Nephron progenitor cell (in vitro differentiated cells): ENCODE measurements at regions not wholly inside any gene's neighbourhood (a gene's known extent, or its start where the extent isn't known, plus 50 kb on each side); places are given as distances from the start of the nearest gene placed in this dataset.

Experiments
- DNase-seq: peaks from one replicate; pipeline ENCODE4 v3.0.0; 2021
- H3K27ac Mint-ChIP-seq: 2 replicates; pipeline ENCODE4 v1.8.0; 2021; ENCODE audit warnings: mild to moderate bottlenecking, moderate library complexity, mixed read lengths
- H3K27me3 Mint-ChIP-seq: 2 replicates; pipeline ENCODE4 v1.8.0; 2021; ENCODE audit warnings: mild to moderate bottlenecking, low read depth, mixed read lengths; ENCODE audit not compliant: poor library complexity
- H3K36me3 Mint-ChIP-seq: 2 replicates; pipeline ENCODE4 v1.8.0; 2021; ENCODE audit warnings: low read depth, mixed read lengths
- H3K4me1 Mint-ChIP-seq: 2 replicates; pipeline ENCODE4 v1.8.0; 2021; ENCODE audit warnings: mixed read lengths
- H3K4me3 Mint-ChIP-seq: 2 replicates; pipeline ENCODE4 v1.8.0; 2021; ENCODE audit warnings: mild to moderate bottlenecking, moderate library complexity, mixed read lengths
- H3K9me3 Mint-ChIP-seq: 2 replicates; pipeline ENCODE4 v1.8.0; 2021; ENCODE audit warnings: mild to moderate bottlenecking, moderate library complexity, mixed read lengths
- CTCF ChIP-seq: fragments of 200-600 bp; sonication (generic); IDR thresholded peaks from 2 replicates; pipeline ENCODE4 v1.5.0; 2021; ENCODE audit warnings: antibody characterized with exemption

- TF ChIP-seq CTCF, result no peak
- Mint-ChIP-seq H3K27ac (peak overlapping the region; percentile 24), H3K27me3 (no peaks in the 10 kb centered on the region), H3K4me1 (peaks cover 7% of the 10 kb centered on the region), H3K36me3 (no peaks in the 10 kb centered on the region), H3K4me3 (no peak overlapping the region), H3K9me3 (no peaks in the 10 kb centered on the region)
- no peak for DNase-seq
These were observed 109.2 kb upstream of the UBL3 start for GRCh38 chr13:29959603-29960002.

GRCh38 chr13:29959086-29959485 is 108.7 kb upstream of the UBL3 start:
- H3K27me3 Mint-ChIP-seq, result no peaks in the 10 kb centered on the region

GRCh38 chr13:29958476-29958875 is 108.1 kb upstream of the UBL3 start:
- TF ChIP-seq CTCF, result no peak
- no peak for DNase-seq
- H3K27me3 Mint-ChIP-seq, result no peaks in the 10 kb centered on the region
- no peak overlapping the region for H3K27ac Mint-ChIP-seq
- no peaks in the 10 kb centered on the region for H3K36me3 Mint-ChIP-seq
- no peak overlapping the region for H3K4me3 Mint-ChIP-seq
- peaks cover 7% of the 10 kb centered on the region for H3K4me1 Mint-ChIP-seq
- H3K9me3 Mint-ChIP-seq, result no peaks in the 10 kb centered on the region

More at GRCh38 chr13:29959086-29959485, 108.7 kb upstream of the UBL3 start:
- H3K27ac Mint-ChIP-seq, result no peak overlapping the region
- H3K36me3 Mint-ChIP-seq, result no peaks in the 10 kb centered on the region
- DNase-seq, result no peak
- H3K4me1 Mint-ChIP-seq, result peaks cover 7% of the 10 kb centered on the region
- no peak for TF ChIP-seq CTCF
- no peak overlapping the region for H3K4me3 Mint-ChIP-seq
- no peaks in the 10 kb centered on the region for H3K9me3 Mint-ChIP-seq

- no peak overlapping the region for H3K4me3 Mint-ChIP-seq
- H3K36me3 Mint-ChIP-seq, result no peaks in the 10 kb centered on the region
- H3K27ac Mint-ChIP-seq, result no peak overlapping the region
- H3K9me3 Mint-ChIP-seq, result no peaks in the 10 kb centered on the region
- no peak for DNase-seq
- no peaks in the 10 kb centered on the region for H3K27me3 Mint-ChIP-seq
- TF ChIP-seq CTCF, result no peak
- H3K4me1 Mint-ChIP-seq, result peaks cover 7% of the 10 kb centered on the region
These were observed 106.9 kb upstream of the UBL3 start for GRCh38 chr13:29957320-29957719.

- Mint-ChIP-seq H3K4me1 (peaks cover 7% of the 10 kb centered on the region), H3K27me3 (no peaks in the 10 kb centered on the region), H3K9me3 (no peaks in the 10 kb centered on the region), H3K36me3 (no peaks in the 10 kb centered on the region), H3K4me3 (no peak overlapping the region), H3K27ac (peak overlapping the region; percentile 24)
- DNase-seq, result peak; percentile 30
- no peak for TF ChIP-seq CTCF
These were observed 106.4 kb upstream of the UBL3 start for GRCh38 chr13:29956853-29957252.

- no peak overlapping the region for H3K27ac Mint-ChIP-seq
- H3K9me3 Mint-ChIP-seq, result no peaks in the 10 kb centered on the region
- no peak overlapping the region for H3K4me3 Mint-ChIP-seq
- TF ChIP-seq CTCF, result no peak
- DNase-seq, result no peak
- no peaks in the 10 kb centered on the region for H3K36me3 Mint-ChIP-seq
- peaks cover 2% of the 10 kb centered on the region for H3K27me3 Mint-ChIP-seq
- H3K4me1 Mint-ChIP-seq, result peaks cover 7% of the 10 kb centered on the region
These were observed 104.8 kb upstream of the UBL3 start for GRCh38 chr13:29955137-29955650.
